PC-9 (cell line): ENCODE measurements at regions not wholly inside any gene's neighbourhood (a gene's known extent, or its start where the extent isn't known, plus 50 kb on each side); places are given as distances from the start of the nearest gene placed in this dataset.

ENCODE experiments used
- BruUV-seq: library from RNA; stranded (reverse); fragments of 400-500 nt; replicated peaks from 2 replicates; lab custom pipeline; 2021; lab: Mats Ljungman, UMichigan
- CTCF ChIA-PET: fragments of 300-600 bp; sonication (Branson Sonifier 250); formaldehyde crosslinking; loops from one replicate; lab custom pipeline; 2022; ENCODE audit warnings: antibody characterized with exemption; lab: Charles Lee
- POLR2A ChIA-PET: fragments of 300-600 bp; sonication (Branson Sonifier 250); formaldehyde crosslinking; loops from one replicate; lab custom pipeline; 2022; ENCODE audit warnings: antibody characterized with exemption; ENCODE audit not compliant: unreplicated experiment; lab: Charles Lee
- DNase-seq, 2 experiments: peaks; one replicate each; pipeline versions ENCODE4 v3.0.0 to v3.0.0-alpha.2; 2015 to 2022; ENCODE audit warnings: mixed read lengths in 1 of 2
- H2AFZ ChIP-seq: fragments of 200-600 bp; sonication (generic); 2 replicates; pipeline ENCODE4 v1.8.1; 2017; ENCODE audit warnings: antibody characterized with exemption
- H3F3A ChIP-seq: fragments of 200-600 bp; sonication (generic); 2 replicates; pipeline ENCODE4 v1.8.1; 2017; ENCODE audit warnings: antibody characterized with exemption, mild to moderate bottlenecking, low read depth; ENCODE audit not compliant: insufficient read depth
- H3K27ac ChIP-seq: fragments of 200-600 bp; sonication (generic); 2 replicates; pipeline ENCODE4 v1.6.1; 2016; ENCODE audit warnings: mixed run types
- H3K27me3 ChIP-seq: fragments of 200-600 bp; sonication (generic); 2 replicates; pipeline ENCODE4 v1.6.1; 2016; ENCODE audit warnings: low read depth, mixed run types; ENCODE audit not compliant: insufficient read depth
- H3K36me3 ChIP-seq: fragments of 200-600 bp; sonication (generic); 2 replicates; pipeline ENCODE4 v1.6.1; 2016; ENCODE audit warnings: low read depth, mixed run types
- H3K4me1 ChIP-seq: fragments of 200-600 bp; sonication (generic); replicated peaks from 2 replicates; pipeline ENCODE4 v1.6.1; 2016; ENCODE audit warnings: mixed run types; ENCODE audit not compliant: insufficient read depth
- H3K4me2 ChIP-seq: fragments of 200-600 bp; sonication (generic); 2 replicates; pipeline ENCODE4 v1.6.1; 2017; ENCODE audit warnings: mixed run types
- H3K4me3 ChIP-seq: fragments of 200-600 bp; sonication (generic); 2 replicates; pipeline ENCODE4 v1.6.1; 2016; ENCODE audit warnings: mixed run types
- H3K79me2 ChIP-seq: fragments of 200-600 bp; sonication (generic); 2 replicates; pipeline ENCODE4 v1.6.1; 2017; ENCODE audit warnings: low read depth, mixed run types
- H3K9me2 ChIP-seq: fragments of 200-600 bp; sonication (generic); 2 replicates; pipeline ENCODE4 v1.8.1; 2017; ENCODE audit warnings: mild to moderate bottlenecking; ENCODE audit not compliant: insufficient read depth
- H3K9me3 ChIP-seq: fragments of 200-600 bp; sonication (generic); 2 replicates; pipeline ENCODE4 v1.8.1; 2016; ENCODE audit warnings: low read depth; ENCODE audit not compliant: insufficient read depth
- H4K20me1 ChIP-seq: fragments of 200-600 bp; sonication (generic); 2 replicates; pipeline ENCODE4 v1.8.1; 2017; ENCODE audit not compliant: insufficient read depth
- CTCF ChIP-seq: fragments of 200-600 bp; sonication (generic); conservative IDR thresholded peaks from 2 replicates; pipeline ENCODE4 v1.6.1; 2017; ENCODE audit warnings: mixed run types, antibody characterized with exemption, mild to moderate bottlenecking, moderate library complexity
- EZH2 ChIP-seq: fragments of 200-600 bp; sonication (generic); IDR thresholded peaks from 2 replicates; pipeline ENCODE4 v1.8.0; 2017; ENCODE audit warnings: antibody characterized with exemption, low read depth
- intact Hi-C: fragments of 100-400 bp; cut with micrococcal nuclease; formaldehyde crosslinking; loops from one replicate; pipeline ENCODE4 v1.10.0; 2022; ENCODE audit not compliant: unreplicated experiment

GRCh38 chr12:104835317-104835716 is 122.8 kb downstream of the SLC41A2 start:
- Histone ChIP-seq H3F3A (no peaks in the 10 kb centered on the region), H3K27me3 (no peaks in the 10 kb centered on the region), H3K27ac (no peak overlapping the region), H4K20me1 (no peaks in the 10 kb centered on the region), H3K4me2 (no peak overlapping the region), H3K9me2 (peaks cover 3% of the 10 kb centered on the region; the same call in 1 of the 2 replicates), H3K4me1 (no peaks in the 10 kb centered on the region), H3K79me2 (no peaks in the 10 kb centered on the region), H2AFZ (no peak overlapping the region), H3K9me3 (no peaks in the 10 kb centered on the region), H3K4me3 (no peak overlapping the region), H3K36me3 (no peaks in the 10 kb centered on the region)
- no peak for TF ChIP-seq EZH2
- TF ChIP-seq CTCF, result no peak
- intact Hi-C loops, result no loop called here
- ChIA-PET POLR2A (no interaction called here), CTCF (no interaction called here)
- DNase-seq, result no peak
- BruUV-seq, result no TSS peak

GRCh38 chr12:104834607-104835006 is 123.5 kb downstream of the SLC41A2 start:
- no peaks in the 10 kb centered on the region for H3K36me3 ChIP-seq
- H3K79me2 ChIP-seq, result no peaks in the 10 kb centered on the region
- TF ChIP-seq EZH2, result no peak
- TF ChIP-seq CTCF, result no peak
- H2AFZ ChIP-seq, result no peak overlapping the region
- H3K4me1 ChIP-seq, result no peaks in the 10 kb centered on the region
- no TSS peak for BruUV-seq
- no peak for DNase-seq
- H3K9me2 ChIP-seq, result peaks cover 3% of the 10 kb centered on the region; the same call in 1 of the 2 replicates
- no peak overlapping the region for H3K4me2 ChIP-seq
- H3K27me3 ChIP-seq, result no peaks in the 10 kb centered on the region
- ChIA-PET CTCF (no interaction called here), POLR2A (no interaction called here)
- no peak overlapping the region for H3K27ac ChIP-seq
- no peaks in the 10 kb centered on the region for H3F3A ChIP-seq
- no peak overlapping the region for H3K4me3 ChIP-seq
- H3K9me3 ChIP-seq, result no peaks in the 10 kb centered on the region
- H4K20me1 ChIP-seq, result no peaks in the 10 kb centered on the region
- intact Hi-C loops, result no loop called here

- Histone ChIP-seq H3K9me3 (no peaks in the 10 kb centered on the region), H4K20me1 (no peaks in the 10 kb centered on the region), H3K4me3 (no peak overlapping the region), H3K4me1 (no peaks in the 10 kb centered on the region), H3F3A (no peaks in the 10 kb centered on the region), H3K36me3 (no peaks in the 10 kb centered on the region), H3K79me2 (no peaks in the 10 kb centered on the region), H2AFZ (no peak overlapping the region), H3K27me3 (no peaks in the 10 kb centered on the region), H3K9me2 (no peaks in the 10 kb centered on the region; the same call in 1 of the 2 replicates), H3K27ac (no peak overlapping the region), H3K4me2 (no peak overlapping the region)
- POLR2A ChIA-PET, result no interaction called here
- no peak for TF ChIP-seq EZH2
- no peak for TF ChIP-seq CTCF
- intact Hi-C loops, result no loop called here
- CTCF ChIA-PET, result no interaction called here
- DNase-seq, result no peak
- BruUV-seq, result no TSS peak
Observed at GRCh38 chr12:104833756-104834155, 124.3 kb downstream of the SLC41A2 start.
